HG03066 (cell line): ENCODE measurements at regions not wholly inside any gene's neighbourhood (a gene's known extent, or its start where the extent isn't known, plus 50 kb on each side); places are given as distances from the start of the nearest gene placed in this dataset.
"Not testable (repeated sequence)": the region's sequence is repeated elsewhere in the genome, so short reads cannot be mapped to it uniquely, and the experiment has no call there.

ENCODE experiments used
- ATAC-seq: cut with Tn5 transposase; IDR thresholded peaks from one replicate; pipeline ENCODE4 v1.9.1; 2021; ENCODE audit warnings: low read depth; ENCODE audit not compliant: unreplicated experiment

DNA sequence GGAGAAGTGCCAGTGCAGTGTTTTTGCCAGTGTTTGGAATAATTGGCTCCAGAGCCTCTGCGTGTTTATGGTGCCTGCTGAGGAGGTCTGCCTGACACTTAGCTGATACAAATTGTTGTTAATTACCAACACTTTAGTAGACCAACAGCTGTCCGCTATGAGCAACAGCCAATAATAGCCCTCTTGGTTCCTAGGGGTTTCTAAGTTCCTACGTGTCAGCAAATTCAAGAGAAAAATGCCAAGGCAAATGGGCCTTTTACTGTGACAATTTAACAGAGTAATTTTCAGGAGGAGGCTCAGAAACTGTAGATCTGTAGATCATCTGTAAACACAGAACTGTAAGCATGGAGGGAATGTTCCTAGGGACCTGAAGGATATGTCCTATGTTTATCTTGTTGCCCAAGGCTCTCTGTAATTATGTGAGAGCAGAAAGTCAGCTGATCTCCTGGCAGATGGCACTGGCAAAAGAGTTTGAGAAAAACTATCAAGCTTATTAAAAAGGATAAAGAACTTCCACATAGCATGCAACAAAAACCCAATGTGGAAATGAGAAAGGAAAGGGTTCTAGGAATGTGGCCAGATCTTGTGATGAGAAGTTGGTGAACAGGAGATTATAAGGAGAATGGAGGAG, 157.7 kb downstream of the GJA1 start:
- no peak for ATAC-seq

- no peak for ATAC-seq
Observed at GRCh38 chr6:121594053-121594452, 158.6 kb downstream of the GJA1 start.

DNA sequence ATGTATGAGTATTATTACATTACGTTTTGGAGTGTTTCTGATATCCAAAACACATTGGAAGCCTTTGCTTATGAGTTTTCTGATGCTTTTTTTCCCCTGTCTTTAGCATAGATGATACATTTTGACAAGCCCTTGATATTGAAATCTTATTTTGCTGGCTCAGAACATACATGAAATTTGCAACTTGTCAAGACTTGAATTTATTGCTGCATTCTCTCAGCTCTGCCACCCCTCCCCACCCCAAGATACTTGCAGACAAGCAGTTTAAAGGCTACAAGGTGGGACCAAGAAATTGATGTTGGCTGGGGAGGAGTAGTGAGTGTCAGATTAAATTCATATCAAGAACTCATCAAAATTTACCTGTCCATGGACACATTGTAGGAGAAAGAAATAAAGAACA, 160.2 kb downstream of the GJA1 start:
- ATAC-seq = no peak

DNA sequence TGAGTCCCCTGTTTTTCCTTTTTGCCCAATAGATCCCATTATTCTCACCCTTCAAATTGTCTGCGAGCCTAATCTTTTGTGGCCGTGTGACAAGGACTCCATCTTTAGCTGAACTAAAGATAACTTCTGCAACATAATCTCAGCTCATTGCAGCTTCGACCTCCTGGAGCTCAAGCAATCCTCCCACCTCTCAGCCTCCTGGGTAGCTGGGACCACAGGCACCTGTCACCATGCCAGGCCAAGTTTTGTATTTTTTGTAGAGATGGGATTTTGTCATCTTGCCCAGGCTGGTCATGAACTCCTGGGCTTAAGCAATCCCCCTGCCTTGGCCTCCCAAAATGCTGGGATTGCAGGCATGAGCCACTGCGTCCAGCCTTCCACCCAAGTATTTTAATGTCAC, 161.0 kb downstream of the GJA1 start:
- ATAC-seq = no peak

- no peak for ATAC-seq
Observed at GRCh38 chr6:121597654-121598053, 162.2 kb downstream of the GJA1 start.

- ATAC-seq = not testable (repeated sequence)
Observed at GRCh38 chr6:121599331-121599730, 163.9 kb downstream of the GJA1 start.

DNA sequence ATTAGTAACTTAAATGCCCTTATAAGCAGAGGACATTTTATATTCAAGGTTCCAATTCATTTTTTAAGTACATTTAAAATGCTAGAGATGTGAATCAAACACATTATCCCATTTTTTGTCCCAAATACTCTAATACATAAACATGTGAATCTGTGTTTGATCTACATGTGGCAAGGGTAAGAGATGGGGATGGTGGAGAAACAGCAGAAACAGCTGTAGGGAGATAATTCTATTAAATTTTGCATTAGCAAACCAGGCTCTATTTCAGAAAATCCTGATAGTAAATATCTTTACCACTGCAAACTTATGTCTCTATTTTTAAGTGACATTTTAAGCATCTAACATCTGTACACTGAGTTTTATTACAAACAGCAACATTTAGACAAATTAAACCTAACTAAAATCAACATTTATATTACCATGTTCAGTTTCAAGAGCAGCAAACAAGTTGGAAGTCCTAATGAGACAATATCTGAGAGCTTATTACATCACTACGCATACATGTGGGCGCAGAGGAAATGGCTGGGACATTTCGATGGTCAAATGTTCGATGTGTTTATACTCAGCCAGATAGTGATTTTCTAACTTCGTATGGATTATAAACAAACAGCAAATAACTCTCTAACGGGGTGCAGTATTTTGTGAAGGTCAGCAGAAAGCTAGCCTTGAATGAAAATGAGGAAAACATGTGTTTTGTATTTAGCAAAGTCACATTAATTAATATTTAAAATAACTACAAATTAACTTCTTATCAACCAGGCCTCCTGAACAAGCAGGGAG, 165.1 kb downstream of the GJA1 start:
- no peak for ATAC-seq

DNA sequence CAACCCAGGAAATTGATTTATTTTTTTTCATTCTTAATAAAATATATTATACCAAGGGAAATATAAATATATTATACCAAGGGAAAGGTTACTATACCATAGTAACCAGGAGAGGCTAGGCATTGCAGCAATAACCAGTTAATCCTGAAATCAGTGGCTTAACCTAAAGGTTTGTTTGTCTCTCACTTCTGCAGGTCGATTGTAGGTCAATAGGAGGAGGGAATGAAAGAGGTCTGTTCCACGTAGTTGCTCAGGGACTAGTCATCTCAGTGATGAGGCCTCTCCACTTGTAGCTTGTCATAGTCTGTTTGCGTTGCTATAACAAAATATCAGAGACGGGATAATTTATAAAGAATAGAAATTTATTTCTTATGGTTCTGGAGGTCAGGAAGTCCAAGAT, 168.0 kb downstream of the GJA1 start:
- ATAC-seq = no peak

GRCh38 chr6:121607721-121608120, 172.3 kb downstream of the GJA1 start:
- ATAC-seq = no peak

DNA sequence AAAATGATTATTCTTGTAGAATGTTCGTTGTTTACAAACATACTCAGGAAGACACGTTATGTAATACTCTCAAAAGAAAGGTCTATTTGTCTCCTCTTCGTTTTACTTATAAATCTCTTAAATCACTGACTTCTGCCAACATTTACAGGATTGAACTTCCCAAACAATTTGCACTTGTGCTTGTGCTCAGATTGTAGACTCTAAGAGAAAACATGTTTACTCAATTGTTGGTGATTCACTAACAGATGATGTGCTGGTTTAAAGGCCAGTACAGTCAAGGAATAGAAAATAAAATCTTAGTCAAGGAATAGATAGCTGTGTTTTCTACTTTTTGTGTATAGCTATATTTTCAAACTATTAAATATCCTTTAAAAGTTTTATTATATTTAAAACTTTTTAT, 172.8 kb downstream of the GJA1 start:
- no peak for ATAC-seq

GRCh38 chr6:121609281-121609680, 173.8 kb downstream of the GJA1 start:
- no peak for ATAC-seq

DNA sequence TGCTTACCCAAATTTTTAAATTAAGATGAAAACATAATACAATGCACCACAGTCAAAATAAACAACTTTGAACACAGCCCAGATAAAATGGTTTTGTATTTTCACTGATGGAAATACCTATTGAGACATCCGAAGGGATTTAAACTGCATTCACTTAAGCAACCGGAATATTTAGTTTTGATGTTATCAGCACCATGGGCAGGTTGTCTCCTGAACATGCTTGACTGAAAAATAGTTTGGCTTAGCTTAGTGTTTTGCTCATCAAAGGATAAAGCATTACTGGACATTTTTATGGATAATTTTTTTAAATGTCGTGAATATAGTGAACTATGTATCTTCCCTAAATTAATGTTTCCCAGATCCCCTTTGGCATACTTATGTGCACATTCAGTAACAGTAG, 177.5 kb downstream of the GJA1 start:
- no peak for ATAC-seq

DNA sequence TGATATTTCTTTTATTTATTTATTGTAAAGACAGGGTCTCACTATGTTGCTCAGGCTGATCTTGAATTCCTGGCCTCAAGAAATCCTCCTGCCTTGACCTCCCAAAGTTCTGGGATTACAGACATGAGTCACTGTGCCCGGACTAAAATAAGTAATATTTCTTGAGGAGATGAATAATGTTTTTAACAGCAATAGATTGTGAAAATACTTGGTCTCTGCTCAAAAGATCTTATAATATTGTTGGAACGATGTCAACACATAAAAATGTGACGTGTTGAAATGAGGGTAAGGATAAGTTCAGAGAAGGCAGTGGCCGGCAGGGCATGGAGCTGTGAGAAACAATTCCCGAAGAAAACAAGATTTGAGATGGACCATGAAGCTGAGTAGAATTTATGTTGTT, 178.7 kb downstream of the GJA1 start:
- no peak for ATAC-seq

- no peak for ATAC-seq
Observed at GRCh38 chr6:121615493-121615892, 180.0 kb downstream of the GJA1 start.

DNA sequence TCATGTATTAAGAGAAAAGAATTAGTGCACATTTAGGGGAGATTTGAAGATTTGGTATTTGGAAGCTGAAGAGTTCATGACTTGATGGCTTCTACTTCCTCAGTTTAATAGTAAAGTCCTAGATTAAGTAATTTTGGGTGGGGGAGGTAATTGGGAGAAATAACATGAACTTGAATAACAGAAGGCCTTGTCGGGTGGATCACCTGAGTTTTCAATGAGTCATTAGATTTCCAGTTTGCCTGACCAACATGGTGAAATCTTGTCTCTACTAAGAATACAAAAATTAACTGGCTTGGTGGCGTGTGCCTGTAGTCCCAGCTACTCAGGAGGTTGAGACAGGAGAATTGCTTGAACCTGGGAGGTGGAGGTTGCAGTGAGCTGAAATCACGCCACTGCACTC, 181.0 kb downstream of the GJA1 start:
- ATAC-seq = no peak

GRCh38 chr6:121617388-121617787, 181.9 kb downstream of the GJA1 start:
- ATAC-seq = no peak

DNA sequence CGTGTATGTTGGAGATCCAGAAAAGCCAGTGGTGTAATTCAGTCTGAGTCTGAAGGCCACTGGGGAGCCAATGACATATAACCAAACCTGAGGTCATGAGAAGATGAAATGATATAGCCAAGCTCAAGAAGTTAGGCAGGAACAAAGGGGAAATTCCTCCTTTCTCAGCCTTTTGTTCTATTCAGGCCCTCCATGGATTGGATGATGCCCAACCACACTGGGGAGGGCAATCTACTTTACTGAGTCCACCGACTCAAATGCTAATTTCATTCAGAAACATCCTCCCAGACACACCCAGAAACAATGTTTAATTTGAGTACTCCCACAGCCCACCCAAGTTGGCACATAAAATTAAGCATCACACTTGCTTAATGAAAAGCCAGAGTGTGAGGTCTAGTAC, 183.6 kb downstream of the GJA1 start:
- no peak for ATAC-seq

DNA sequence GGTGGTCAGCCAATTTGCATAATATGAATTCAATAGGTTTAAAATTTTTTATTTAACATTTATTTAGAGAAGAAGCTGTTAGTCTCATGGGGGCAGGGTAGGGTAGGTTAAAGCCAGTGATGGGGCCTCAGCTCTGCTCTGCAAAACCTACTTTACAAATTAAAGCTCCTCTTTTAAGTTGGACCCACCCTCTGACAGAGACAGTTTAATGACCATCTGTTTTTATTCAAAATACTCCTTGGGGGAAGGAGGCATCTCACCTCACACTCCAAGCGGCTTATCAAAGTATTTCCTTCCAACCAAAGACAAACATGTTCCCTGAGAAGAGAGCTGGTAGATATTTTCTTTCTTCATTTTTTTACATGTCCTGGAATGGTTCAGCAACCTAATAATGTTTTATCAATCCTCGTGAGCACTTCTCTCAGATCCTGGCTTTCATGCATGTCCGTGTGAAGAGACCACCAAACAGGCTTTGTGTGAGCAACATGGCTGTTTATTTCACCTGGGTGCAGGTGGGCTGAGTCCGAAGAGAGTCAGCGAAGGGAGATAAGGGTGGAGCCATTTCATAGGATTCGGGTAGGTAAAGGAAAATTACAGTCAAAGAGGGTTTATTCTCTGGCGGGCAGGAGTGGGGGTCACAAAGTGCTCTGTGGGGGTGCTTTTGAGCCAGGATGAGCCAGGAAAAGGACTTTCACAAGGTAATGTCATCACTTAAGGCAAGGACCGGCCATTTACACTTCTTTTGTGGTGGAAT, 184.7 kb downstream of the GJA1 start:
- ATAC-seq = no peak

DNA sequence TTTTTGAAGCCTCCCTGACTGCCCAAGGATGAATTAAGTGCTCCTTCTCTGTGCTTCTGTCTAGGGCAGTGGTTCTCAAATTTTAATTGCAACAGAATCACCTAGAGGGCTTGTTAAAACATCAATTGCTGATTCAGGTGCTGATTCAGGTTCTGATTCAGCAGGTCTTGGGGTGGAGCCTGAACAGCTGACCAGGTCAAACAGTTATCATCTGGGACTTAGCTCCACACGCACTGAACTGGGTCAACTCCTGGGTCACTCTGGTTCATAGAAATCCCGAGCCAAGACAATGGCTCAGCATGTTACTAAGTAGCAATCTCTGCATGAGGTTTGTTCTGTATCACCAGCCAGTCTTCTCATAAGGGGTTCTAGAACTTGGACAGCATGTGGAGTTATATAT, 192.3 kb downstream of the GJA1 start:
- no peak for ATAC-seq

DNA sequence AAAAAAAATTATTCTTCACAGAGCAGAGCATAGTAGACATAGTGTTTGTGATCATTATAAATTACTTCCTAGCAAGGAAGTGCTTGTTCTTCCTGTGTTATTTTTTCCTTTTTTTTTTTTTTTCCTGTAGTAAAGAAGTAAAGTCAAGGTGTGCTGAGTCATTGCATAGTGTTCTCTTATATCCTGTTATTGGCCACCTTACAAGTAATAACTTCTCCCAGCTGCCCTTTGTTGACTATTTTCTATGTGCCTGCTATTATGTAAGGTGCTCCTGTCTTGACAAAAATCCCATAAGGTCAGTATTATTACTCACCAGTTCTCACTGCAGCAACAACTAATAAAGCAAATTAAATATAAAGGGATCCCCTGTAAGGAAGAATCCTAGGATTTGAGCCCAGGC, 195.3 kb downstream of the GJA1 start:
- no peak for ATAC-seq

GRCh38 chr6:121631752-121632151, 196.3 kb downstream of the GJA1 start:
- ATAC-seq = not testable (repeated sequence)

DNA sequence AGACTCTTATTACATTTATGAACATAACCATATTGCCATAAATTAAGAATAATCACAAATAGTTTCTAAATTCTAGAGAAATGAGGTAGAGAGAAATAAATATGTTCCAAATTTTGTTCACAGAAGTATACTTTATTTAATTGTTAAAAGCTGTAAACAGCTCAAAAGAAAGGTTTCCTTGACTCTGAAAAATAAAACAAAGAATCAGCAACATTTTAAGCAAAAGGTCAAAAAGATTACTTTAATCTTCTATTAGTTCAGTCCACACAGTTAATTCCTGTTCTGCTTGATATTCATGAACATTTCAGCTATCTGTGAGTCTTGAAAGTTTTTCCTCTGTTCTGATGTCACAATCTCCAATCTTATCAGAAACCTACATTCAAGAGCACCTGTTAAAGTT, 197.9 kb downstream of the GJA1 start:
- ATAC-seq = no peak
